SH-SY5Y (cell line): ENCODE measurements at regions not wholly inside any gene's neighbourhood (a gene's known extent, or its start where the extent isn't known, plus 50 kb on each side); places are given as distances from the start of the nearest gene placed in this dataset.

Experiments
- GATA2 ChIP-seq: IDR thresholded peaks from 2 replicates; pipeline ENCODE4 v1.6.1; 2011; ENCODE audit warnings: mild to moderate bottlenecking, low read depth, low read length
- GATA3 ChIP-seq: IDR thresholded peaks from 2 replicates; pipeline ENCODE4 v1.6.1; 2011; ENCODE audit warnings: low read depth, mild to moderate bottlenecking, low read length, moderate library complexity

- TF ChIP-seq GATA3, result no peak
- no peak for TF ChIP-seq GATA2
Observed at GRCh38 chr14:41071351-41071750, 535.3 kb upstream of the LRFN5 start.
